ENCODE measurements at regions not wholly inside any gene's neighbourhood (a gene's known extent, or its start where the extent isn't known, plus 50 kb on each side); places are given as distances from the start of the nearest gene placed in this dataset.

DNA sequence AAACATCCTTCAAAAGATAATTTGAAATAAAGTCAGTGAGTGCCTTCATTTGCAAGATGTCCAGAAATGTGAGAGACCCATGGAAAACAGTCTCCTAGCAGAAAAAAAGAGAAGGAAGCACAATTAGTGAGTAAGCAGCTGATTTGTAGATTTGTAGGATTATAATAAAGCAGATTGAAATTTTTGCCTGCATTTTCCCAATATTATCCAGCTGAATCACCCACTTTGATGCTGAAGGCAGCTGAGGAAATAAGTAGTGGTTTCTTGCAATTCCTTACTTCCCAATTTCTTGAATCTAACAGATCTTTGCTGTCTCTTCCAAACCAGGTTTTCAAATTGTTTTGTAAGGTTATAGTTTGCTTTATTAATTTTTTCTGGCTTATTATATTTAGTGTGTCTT, 181.4 kb downstream of the GNAT3 start:
- TF ChIP-seq ESRRA (CRISPR knock-in tag; IDR thresholded peaks at IDR 0.05; ENCODE audit: borderline replicate concordance) = no peak
- TF ChIP-seq ZNF671 (CRISPR knock-in tag; IDR thresholded peaks at IDR 0.05) = no peak
- TF ChIP-seq, protein P1, sequence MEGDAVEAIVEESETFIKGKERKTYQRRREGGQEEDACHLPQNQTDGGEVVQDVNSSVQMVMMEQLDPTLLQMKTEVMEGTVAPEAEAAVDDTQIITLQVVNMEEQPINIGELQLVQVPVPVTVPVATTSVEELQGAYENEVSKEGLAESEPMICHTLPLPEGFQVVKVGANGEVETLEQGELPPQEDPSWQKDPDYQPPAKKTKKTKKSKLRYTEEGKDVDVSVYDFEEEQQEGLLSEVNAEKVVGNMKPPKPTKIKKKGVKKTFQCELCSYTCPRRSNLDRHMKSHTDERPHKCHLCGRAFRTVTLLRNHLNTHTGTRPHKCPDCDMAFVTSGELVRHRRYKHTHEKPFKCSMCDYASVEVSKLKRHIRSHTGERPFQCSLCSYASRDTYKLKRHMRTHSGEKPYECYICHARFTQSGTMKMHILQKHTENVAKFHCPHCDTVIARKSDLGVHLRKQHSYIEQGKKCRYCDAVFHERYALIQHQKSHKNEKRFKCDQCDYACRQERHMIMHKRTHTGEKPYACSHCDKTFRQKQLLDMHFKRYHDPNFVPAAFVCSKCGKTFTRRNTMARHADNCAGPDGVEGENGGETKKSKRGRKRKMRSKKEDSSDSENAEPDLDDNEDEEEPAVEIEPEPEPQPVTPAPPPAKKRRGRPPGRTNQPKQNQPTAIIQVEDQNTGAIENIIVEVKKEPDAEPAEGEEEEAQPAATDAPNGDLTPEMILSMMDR (IDR thresholded peaks at IDR 0.05) = no peak
- TF ChIP-seq, protein P2, sequence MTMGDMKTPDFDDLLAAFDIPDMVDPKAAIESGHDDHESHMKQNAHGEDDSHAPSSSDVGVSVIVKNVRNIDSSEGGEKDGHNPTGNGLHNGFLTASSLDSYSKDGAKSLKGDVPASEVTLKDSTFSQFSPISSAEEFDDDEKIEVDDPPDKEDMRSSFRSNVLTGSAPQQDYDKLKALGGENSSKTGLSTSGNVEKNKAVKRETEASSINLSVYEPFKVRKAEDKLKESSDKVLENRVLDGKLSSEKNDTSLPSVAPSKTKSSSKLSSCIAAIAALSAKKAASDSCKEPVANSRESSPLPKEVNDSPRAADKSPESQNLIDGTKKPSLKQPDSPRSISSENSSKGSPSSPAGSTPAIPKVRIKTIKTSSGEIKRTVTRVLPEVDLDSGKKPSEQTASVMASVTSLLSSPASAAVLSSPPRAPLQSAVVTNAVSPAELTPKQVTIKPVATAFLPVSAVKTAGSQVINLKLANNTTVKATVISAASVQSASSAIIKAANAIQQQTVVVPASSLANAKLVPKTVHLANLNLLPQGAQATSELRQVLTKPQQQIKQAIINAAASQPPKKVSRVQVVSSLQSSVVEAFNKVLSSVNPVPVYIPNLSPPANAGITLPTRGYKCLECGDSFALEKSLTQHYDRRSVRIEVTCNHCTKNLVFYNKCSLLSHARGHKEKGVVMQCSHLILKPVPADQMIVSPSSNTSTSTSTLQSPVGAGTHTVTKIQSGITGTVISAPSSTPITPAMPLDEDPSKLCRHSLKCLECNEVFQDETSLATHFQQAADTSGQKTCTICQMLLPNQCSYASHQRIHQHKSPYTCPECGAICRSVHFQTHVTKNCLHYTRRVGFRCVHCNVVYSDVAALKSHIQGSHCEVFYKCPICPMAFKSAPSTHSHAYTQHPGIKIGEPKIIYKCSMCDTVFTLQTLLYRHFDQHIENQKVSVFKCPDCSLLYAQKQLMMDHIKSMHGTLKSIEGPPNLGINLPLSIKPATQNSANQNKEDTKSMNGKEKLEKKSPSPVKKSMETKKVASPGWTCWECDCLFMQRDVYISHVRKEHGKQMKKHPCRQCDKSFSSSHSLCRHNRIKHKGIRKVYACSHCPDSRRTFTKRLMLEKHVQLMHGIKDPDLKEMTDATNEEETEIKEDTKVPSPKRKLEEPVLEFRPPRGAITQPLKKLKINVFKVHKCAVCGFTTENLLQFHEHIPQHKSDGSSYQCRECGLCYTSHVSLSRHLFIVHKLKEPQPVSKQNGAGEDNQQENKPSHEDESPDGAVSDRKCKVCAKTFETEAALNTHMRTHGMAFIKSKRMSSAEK (CRISPR knock-in tag; IDR thresholded peaks at IDR 0.05; ENCODE audit: borderline replicate concordance) = no peak
- TF ChIP-seq, protein P3, sequence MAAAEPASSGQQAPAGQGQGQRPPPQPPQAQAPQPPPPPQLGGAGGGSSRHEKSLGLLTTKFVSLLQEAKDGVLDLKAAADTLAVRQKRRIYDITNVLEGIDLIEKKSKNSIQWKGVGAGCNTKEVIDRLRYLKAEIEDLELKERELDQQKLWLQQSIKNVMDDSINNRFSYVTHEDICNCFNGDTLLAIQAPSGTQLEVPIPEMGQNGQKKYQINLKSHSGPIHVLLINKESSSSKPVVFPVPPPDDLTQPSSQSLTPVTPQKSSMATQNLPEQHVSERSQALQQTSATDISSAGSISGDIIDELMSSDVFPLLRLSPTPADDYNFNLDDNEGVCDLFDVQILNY (CRISPR knock-in tag; IDR thresholded peaks at IDR 0.05) = no peak
- no peak for TF ChIP-seq EMX1 (CRISPR knock-in tag; IDR thresholded peaks at IDR 0.05)
- TF ChIP-seq RELA (CRISPR knock-in tag; IDR thresholded peaks at IDR 0.05; ENCODE audit: borderline replicate concordance) = no peak
- TF ChIP-seq, protein P4, sequence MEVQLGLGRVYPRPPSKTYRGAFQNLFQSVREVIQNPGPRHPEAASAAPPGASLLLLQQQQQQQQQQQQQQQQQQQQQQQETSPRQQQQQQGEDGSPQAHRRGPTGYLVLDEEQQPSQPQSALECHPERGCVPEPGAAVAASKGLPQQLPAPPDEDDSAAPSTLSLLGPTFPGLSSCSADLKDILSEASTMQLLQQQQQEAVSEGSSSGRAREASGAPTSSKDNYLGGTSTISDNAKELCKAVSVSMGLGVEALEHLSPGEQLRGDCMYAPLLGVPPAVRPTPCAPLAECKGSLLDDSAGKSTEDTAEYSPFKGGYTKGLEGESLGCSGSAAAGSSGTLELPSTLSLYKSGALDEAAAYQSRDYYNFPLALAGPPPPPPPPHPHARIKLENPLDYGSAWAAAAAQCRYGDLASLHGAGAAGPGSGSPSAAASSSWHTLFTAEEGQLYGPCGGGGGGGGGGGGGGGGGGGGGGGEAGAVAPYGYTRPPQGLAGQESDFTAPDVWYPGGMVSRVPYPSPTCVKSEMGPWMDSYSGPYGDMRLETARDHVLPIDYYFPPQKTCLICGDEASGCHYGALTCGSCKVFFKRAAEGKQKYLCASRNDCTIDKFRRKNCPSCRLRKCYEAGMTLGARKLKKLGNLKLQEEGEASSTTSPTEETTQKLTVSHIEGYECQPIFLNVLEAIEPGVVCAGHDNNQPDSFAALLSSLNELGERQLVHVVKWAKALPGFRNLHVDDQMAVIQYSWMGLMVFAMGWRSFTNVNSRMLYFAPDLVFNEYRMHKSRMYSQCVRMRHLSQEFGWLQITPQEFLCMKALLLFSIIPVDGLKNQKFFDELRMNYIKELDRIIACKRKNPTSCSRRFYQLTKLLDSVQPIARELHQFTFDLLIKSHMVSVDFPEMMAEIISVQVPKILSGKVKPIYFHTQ (CRISPR knock-in tag; IDR thresholded peaks at IDR 0.05) = no peak
- no peak for TF ChIP-seq ZNF396 (CRISPR knock-in tag; IDR thresholded peaks at IDR 0.05; ENCODE audit: borderline replicate concordance)
- TF ChIP-seq MLX (CRISPR knock-in tag; IDR thresholded peaks at IDR 0.05) = no peak
- TF ChIP-seq HMGXB4 (CRISPR knock-in tag; IDR thresholded peaks at IDR 0.05) = no peak
- TF ChIP-seq NR3C1 (CRISPR knock-in tag; conservative IDR thresholded peaks at IDR 0.05; ENCODE audit: low read depth) = no peak
- TF ChIP-seq NR1H2 (CRISPR knock-in tag; IDR thresholded peaks at IDR 0.05) = no peak
- TF ChIP-seq MAX (CRISPR knock-in tag; IDR thresholded peaks at IDR 0.05) = no peak
- no peak for TF ChIP-seq CDX4 (CRISPR knock-in tag; IDR thresholded peaks at IDR 0.05; ENCODE audit: borderline replicate concordance)
- peaks cover 6% of the 10 kb centered on the region for H3K4me1 Mint-ChIP-seq
- H3K36me3 Mint-ChIP-seq = no peaks in the 10 kb centered on the region
- DNase-seq (ENCODE audit: low spot score) (no peak), ATAC-seq (no peak)
- no peak overlapping the region for H3K4me3 Mint-ChIP-seq
- H3K27me3 Mint-ChIP-seq (ENCODE audit: low read depth) = no peaks in the 10 kb centered on the region
- no peak overlapping the region for H3K27ac Mint-ChIP-seq
- POLR2A ChIA-PET = no interaction called here
- CTCF ChIA-PET = no interaction called here
- H3K9me3 Mint-ChIP-seq = peaks cover 11% of the 10 kb centered on the region

All from WTC11 (cell line).